NOMO-1 treated with DMSO at 0.1 percent for 48 hours (cell line): ENCODE measurements at regions not wholly inside any gene's neighbourhood (a gene's known extent, or its start where the extent isn't known, plus 50 kb on each side); places are given as distances from the start of the nearest gene placed in this dataset.

Experiments used
- DNase-seq: peaks from one replicate; lab custom pipeline; 2025; ENCODE audit not compliant: unreplicated experiment; lab: John Stamatoyannopoulos, UW

DNA sequence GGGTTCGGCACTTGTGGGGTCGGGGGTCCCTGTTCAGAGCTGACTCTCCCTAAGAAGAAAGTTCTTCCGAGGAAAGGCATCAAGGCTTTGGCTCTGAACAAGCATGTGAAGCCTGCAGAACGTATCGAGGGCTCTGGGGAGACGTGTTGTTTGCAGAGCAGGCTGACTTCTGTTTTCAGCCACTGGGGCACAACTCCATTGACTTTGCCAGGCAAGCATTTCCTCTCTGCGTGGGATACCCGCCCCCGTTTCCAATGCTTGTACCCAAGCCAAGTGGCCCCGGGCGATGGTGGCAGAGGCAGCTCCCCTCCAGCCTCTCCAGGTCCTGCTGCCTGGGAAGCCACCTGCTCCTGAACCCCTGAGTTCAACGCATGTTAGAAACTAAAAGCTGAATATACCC is 255.7 kb downstream of the RBFOX3 start:
- DNase-seq: no peak

DNA sequence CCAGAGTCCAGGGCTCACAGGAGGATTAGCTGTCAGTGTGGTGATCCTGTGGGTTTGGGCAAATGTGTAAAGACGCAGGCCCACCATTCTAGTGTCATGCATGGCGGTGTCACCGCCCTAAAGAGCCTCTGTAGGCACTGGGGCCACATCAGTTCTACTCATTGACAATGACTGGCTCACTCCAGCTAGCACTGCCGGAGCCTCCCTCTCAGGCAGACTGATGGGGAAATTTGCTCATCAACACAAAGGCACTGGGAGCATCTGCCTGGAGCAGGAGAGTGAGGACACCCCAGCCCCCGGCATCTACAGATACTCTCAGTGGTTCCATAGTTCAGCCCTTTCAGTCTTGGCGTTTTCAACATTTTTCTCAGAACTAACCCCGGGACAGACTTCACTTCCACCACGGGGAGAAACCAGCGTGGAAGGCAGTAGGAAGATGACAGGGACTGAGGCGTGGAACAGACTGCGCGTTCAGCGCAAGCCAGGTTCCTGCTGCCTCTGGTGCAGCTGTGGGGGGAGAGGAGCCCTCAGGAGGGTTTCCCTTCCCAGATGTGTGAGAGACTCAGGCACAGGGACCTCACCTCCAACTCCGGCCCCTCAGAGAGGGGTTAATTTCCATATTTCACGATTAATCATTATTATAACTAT is 256.6 kb downstream of the RBFOX3 start:
- no peak for DNase-seq

DNA sequence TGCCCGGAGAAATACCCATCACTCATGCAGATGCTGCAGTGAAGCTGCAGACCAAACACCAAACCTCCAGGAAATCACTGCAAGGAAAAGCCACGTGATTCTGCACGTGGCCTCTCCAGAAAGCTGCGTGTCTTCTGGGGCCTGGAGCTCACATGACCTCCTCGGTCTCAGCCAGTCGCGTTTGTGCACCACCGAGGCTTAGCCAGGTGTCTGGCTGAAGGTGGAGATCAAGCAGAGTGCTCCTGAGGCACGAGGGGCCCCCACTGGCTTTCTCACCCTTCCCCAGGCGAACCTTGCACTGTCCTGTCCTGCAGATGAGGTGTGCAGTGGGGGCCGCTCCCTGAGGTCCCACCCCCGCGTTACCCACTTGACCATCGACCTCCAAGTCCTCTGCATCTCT is 257.3 kb downstream of the RBFOX3 start:
- DNase-seq: no peak

DNA sequence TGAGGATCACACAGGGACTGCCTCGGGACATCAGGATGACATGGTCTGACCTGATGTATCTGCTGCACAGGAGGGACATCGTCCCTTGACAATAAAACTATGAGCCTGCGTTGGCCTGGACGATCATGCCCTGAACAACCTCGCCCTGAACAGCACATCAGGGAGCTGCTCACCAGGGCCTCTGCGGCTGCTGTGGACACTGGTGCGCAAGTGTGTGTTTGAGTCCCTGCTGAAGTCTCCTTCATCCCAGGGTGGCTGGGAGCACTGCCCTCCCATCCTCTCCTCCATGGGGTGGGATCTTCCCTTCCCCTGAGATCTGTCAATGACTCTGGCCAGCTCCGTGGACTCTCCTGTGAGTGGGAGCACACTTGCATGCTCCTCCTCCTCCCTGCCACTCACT is 257.8 kb downstream of the RBFOX3 start:
- no peak for DNase-seq

DNA sequence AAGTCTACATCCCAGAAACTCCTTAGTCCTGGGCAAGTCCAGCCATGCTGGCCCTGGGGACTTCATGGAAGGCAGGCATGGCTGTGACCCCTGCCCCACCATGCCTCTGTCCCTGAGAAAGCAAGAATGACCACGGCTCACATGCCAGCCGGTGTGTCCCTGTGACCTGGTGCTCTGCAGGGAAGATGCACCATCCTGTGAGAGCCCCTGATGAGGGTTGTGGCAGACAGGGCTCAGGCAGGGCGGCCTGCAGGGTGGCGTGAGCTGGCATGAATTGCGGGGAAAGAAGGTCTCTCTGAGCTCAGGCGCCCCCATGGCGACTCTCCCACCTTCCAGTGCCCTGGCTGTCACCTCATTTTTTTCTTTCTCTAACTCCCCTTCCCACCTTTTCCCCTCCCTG is 260.3 kb downstream of the RBFOX3 start:
- DNase-seq: no peak

DNA sequence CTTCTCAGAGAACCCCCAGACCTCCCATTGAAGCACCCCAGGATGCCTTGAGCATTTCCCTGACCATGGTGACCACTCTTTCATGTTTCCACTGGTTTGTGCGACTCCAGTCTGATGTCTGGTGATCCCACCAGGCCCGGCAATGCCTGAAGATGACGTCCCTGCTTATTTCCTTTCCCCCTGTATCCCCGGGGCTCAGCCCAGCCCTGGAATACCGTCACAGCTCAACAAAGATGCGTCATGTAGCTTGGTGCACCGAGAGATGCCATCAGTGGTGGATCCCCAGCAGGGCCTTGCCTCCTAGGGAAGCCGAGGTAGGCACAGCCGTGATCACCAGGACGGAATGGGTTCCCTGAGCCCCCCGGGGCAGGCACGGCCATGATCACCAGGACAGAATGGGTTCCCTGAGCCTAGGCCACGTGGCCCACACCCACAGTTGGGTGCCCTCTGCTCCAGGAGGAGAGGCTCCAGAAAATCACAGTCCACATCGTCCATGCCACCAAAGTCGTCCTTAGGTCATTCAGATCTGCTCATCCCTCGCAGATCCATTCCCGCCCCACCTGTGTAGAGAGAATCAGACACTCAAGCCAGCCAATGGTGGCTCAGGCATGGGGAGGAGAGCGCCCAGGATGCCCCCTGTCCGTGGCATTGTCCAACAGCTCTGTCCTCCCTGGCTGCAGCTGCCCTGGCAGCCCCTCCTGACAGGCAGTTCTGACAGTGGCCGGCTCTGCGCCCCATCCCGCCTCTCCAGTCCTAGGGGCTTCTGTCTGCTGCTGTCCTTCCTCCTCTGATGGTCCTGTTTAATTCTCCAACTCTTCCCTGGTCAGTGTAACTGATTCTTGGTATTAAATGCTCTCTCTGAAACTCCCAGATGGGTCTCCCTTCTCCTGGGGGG is 261.1 kb downstream of the RBFOX3 start:
- DNase-seq: no peak

DNA sequence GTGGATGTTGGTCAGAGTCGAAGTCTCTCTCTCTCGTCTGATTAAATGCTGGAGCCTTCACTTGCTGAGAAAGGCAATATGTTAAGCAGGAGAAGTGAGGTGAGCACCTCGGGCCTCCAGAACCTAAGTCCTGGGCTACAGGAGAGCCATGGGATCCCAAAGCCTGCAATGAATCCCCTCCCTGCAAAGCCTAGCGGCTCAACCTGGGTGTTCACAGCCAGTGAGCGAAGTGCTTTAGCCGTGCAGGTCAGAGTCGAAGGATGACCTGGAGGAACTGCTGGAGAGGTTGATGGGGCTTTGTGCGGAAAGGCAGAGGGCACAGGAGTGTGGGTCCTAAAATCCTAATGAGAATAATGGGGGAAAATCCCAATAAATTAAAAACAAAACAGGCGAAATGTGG is 267.8 kb downstream of the ENGASE start:
- DNase-seq: no peak

DNA sequence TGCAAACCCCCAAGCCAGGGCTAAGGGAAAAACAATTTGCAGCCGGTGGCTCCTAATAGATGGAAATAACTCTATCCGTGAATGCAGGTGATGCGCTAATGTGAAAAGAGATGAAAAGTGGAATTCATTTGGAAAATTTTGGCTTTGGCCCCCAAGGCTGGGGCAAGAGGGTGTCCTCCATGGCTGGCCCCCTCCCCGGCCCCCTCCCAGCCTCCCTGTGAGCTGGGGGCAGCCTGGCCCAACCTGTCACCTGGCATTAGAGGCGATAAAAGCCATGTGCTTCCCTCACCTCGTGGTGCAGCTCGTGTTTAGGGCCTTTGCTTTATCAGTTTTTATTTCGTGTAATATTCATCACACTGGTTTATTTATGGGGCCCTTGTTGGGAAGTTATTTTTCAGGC is 267.2 kb downstream of the ENGASE start:
- DNase-seq: no peak

DNA sequence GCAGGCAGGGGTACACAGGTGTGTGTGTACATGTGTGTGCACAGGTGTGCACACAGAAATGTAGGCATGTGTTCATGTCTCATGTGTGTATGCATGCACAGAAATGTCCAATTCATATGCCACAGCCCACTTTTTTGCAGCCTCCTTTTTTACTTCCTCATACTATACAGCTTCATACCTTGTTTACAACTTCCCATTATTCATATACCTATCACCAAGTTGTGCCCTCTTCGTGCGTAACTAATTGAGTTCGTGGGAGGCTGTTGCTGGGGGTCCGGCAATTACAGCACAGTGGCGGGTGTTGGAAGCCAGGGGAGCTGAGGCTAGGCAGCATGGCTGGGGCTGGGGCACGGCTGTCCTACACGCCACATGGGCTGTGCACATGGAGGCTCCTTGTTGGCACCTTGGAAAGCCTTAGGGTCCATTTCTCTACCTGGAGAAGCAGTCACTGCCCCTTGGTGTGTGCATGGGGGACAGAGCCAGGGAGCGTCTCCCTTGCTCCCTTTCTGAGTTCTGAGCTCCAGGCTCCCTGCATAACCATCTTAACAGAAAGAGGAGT is 266.7 kb downstream of the ENGASE start:
- DNase-seq: peak; percentile 37

DNA sequence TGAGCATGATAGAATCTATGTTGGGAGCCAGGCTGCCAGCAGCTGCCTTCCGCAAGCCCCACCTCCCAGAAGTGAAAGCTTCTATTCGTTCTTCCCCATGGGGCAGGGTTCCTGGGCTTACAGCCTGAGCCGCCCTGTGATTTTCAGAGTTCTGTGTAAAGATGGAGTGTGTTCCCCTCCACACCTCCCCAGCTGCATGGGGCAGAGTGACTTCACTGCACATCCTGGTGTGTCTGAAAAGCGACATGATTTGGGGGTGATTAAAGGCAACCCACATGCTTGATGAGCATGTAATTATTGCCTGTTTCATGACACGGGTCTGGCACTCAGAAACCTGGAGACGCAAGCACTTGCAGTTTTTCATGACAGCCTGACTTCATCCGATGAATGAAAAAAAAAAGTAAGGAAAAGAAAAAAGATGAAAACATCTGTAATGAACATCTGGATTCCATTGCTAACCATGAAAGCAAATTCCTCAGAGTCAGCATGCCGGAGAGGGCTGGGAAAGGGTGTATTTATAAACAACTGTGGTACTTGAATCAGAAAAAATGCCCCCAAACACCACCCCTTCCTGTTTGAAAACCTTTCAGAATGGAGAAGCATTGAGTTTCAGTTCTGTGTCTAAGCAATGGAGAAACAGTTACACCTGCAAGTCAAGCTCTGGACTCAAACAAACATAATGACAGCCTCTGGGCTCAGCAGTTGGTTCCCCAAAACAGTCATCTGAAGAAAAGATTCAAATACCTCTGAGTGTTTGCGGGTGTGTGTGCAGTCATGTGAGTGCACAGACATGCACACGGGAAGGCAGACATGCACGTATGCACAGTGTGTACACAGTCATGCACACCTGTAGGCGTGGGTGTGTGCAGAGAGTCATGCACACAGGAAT is 266.0 kb downstream of the ENGASE start:
- peak; percentile 54 for DNase-seq

DNA sequence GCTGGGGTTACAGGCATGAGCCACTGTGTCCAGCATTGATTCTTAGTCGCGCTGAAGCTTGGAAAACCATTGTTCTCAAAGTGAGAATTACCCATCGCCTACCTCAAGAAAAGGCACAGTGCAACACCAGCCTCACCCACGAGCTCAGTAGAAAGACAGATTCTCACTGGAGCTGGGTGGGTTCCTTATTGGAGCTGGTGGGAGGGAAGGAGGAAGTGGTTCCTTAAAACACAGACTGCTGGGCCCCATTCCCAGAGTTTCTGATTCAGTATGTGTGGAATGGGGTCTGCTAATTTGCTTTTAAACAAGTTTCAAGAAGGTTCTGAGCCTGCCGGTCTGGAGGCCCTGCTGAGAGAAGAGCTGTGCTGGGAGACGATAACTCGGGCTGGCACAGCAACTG is 264.7 kb downstream of the ENGASE start:
- no peak for DNase-seq

DNA sequence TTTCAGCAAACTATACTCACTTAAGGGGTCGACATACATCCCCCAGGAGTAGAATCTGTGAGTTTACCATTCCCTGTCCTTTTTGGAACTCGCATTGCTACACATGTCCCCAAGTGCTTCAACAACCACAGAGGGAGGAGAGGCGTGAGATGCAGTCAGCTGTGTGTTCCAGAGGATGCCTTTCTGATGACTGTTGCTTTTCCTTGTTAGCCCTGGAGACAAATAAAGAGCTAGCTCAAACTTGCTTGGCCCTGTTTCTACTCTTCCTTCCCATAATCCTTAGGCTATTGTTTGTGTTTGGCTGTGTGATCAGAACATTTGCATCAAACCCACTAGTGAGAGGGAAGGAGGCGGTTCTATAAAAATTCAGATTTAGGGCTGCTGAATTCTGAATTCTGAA is 264.0 kb downstream of the ENGASE start:
- no peak for DNase-seq

DNA sequence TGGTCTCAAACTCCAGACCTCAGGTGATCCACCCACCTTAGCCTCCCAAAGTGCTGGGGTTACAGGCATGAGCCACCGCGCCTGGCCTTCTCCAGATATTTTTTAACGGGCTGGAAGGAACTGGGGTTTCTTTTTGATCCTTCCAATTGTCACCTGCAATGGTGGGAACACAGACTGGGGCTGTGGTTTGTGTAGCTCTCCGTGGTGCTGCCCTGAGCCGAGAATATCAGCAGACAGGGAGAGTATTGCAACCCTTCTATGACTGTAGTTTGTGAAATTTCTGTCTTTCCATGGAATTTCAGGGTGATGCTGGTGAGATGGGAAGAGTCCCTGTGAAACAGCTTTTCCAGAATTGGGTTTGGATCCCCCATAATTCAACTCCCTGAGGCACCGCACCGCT is 263.5 kb downstream of the ENGASE start:
- DNase-seq: no peak

DNA sequence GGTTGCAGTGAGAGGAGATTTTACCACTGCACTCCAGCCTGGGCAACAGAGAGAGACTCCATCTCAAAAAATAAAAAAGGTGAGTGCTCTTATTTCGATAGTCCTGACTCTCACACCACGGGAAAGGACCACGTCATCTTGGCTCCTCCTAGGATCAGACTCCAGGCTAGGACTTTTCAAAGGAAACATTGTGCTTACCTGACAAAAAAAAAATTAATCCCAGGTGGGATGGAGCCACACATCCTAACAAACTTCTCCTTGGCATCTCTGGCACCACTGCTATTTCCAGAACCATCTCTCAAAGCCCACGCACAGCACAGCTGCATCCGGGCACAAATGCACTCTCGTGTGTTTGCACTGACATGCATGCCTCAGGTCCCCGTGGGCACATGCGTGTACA is 262.4 kb downstream of the ENGASE start:
- no peak for DNase-seq

DNA sequence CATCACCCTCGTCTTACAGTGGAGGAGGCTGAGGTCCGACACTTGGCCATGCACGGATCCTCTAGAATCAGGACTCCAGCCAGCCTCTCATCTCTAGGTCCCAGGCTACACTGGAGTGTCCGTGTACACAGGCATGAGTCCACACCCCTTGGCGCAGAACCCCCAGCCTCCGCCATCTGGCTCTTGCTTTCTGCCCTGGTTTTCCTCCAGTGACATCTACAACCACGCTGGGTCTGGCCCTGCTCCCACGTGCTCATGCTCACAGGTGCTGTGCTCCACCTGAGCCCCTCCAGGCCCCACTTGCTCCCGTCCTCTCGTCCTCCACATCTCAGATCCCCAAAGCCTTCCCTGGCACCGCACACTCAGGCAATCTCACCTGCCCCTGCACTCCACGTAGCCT is 260.8 kb downstream of the ENGASE start:
- no peak for DNase-seq

DNA sequence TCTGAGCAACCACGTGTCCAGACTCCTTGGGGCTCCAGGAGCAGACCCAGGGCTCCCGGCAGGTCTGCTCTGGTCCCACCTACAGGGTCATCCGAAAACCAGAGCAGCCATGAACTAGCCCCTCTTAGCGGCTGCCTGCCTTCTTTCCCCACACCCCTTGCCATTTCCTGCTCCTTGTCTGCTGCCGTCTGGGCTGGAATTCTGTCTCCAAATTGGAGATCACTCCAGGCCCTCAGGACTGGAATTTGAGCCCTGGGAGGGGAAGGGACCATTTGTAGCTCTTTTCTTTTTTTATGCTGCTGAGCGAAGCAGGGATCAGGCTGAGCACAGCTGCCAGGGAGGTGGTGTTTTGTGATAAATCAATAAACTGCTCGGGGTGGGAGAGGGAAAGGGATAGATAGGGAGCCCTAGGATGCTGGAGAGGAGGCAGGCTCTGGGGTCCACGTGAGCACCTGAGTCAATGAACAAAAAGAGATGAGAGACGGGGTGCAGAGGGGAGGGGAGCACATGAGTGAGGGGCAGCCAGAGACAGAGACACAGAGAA is 257.5 kb downstream of the ENGASE start:
- DNase-seq: no peak

DNA sequence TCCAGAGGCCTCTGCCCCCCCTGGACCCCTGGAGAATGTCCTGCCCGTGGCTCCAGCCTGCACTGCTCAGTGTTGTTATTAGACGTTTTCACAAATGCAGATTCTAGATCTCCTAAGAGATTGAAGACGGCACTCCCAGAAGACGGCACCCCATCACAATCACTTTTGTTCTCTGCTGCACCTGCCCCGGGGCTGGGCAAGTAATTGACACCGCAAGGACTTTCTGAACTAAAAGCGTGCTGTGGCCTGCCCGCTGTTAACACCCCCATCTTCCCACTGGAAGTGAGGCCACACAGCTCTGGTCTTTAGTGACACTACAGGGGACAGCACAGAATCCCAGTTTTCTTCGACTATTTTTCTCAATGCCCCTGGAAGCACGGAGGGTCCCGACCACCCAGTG is 256.9 kb downstream of the ENGASE start:
- DNase-seq: no peak

DNA sequence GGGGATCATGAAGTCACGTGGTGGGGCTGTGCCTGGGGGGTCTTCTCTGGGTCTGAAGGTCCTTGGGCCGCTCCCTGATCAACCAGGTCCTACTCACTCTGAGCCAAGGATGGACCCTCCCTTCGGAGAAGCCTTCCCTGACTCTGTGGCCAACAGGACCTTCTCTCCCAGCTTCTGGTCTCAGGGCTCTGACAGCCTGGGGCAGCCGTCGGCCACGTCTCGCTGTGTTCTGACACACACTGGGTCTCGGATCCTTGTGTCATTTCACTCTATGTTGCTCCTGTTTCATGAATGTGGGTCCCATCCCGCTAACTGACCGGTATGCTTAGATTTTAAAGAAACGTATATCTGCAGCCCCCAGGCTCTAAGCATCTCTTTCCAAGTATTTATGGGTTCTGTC is 256.1 kb downstream of the ENGASE start:
- no peak for DNase-seq

DNA sequence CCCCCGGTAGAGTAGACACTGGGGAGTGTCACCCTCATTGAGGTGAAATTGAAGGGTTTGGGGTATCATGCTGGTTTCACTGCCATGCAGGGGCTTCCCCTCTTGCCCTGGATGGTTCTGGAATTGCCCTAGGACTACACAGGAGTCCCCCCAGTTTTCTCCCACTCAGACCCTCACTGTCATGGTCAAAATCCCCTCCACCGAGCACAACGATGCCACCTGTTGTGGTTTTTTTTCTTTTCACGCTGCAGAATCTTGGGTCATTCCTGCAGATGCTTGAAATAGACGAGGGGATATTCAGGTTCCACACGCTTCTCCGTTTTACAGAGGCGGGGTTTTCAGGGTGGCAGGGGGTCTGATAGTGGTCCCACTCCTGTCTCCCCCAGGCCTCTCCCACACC is 255.6 kb downstream of the ENGASE start:
- no peak for DNase-seq

DNA sequence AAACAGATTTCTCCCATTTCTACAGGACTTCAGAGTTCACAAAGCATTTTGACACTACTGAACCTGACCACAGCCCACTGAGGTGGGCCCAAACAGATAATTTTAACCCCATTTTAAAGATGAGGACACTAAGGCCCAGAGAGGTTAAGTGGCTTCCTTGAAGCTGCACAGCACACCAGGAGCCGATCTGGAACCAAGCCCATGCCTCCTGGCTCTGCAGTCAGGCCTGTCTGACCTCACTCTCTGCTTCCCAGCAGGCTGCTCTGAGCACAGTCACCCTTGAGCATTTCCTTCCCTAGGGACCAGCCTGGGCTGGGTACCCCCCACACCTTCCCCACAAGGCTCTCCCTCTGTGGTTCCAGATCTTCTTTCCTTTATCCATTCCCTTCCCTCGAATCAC is 252.2 kb downstream of the ENGASE start:
- DNase-seq: no peak
